A673 (cell line): ENCODE measurements at regions not wholly inside any gene's neighbourhood (a gene's known extent, or its start where the extent isn't known, plus 50 kb on each side); places are given as distances from the start of the nearest gene placed in this dataset.

Source experiments
- BruUV-seq: library from RNA; stranded (reverse); fragments of 400-500 nt; replicated peaks from 2 replicates; lab custom pipeline; 2021; lab: Mats Ljungman, UMichigan
- CTCF ChIA-PET: fragments of 300-600 bp; sonication (Branson Sonifier 250); formaldehyde crosslinking; loops from one replicate; lab custom pipeline; 2022; ENCODE audit warnings: antibody characterized with exemption; lab: Charles Lee
- POLR2A ChIA-PET: fragments of 300-600 bp; sonication (Branson Sonifier 250); formaldehyde crosslinking; loops from one replicate; lab custom pipeline; 2022; ENCODE audit warnings: antibody characterized with exemption; ENCODE audit not compliant: low non-redundant PET; lab: Charles Lee
- DNase-seq: peaks from one replicate; pipeline ENCODE4 v3.0.0-alpha.2; 2015; ENCODE audit warnings: low spot score
- H3K27ac ChIP-seq: fragments of 200-600 bp; sonication (generic); 2 replicates; pipeline ENCODE4 v1.5.1; 2016; ENCODE audit warnings: mixed run types, low read depth, mild to moderate bottlenecking, mixed read lengths, antibody characterized with exemption, low read length; ENCODE audit not compliant: poor library complexity, severe bottlenecking
- H3K27me3 ChIP-seq: fragments of 200-600 bp; sonication (generic); replicated peaks from 2 replicates; pipeline ENCODE4 v1.6.1; 2017; ENCODE audit warnings: mixed run types, low read depth, mild to moderate bottlenecking, mixed read lengths, antibody characterized with exemption, low read length; ENCODE audit not compliant: insufficient read depth, poor library complexity
- H3K36me3 ChIP-seq: fragments of 200-600 bp; sonication (generic); 2 replicates; pipeline ENCODE4 v1.6.1; 2016; ENCODE audit warnings: mixed run types, mild to moderate bottlenecking, mixed read lengths, antibody characterized with exemption, low read length; ENCODE audit not compliant: insufficient read depth, poor library complexity, severe bottlenecking
- H3K4me1 ChIP-seq: fragments of 200-600 bp; sonication (generic); 2 replicates; pipeline ENCODE4 v1.6.1; 2017; ENCODE audit warnings: mixed run types, mild to moderate bottlenecking, mixed read lengths, antibody characterized with exemption, low read length; ENCODE audit not compliant: insufficient read depth, poor library complexity, severe bottlenecking
- H3K4me3 ChIP-seq: fragments of 200-600 bp; sonication (generic); 2 replicates; pipeline ENCODE4 v1.5.1; 2016; ENCODE audit warnings: low read depth, mixed run types, mild to moderate bottlenecking, mixed read lengths, low read length; ENCODE audit not compliant: poor library complexity, severe bottlenecking
- H3K9me3 ChIP-seq: fragments of 200-600 bp; sonication (generic); 2 replicates; pipeline ENCODE4 v1.6.1; 2016; ENCODE audit warnings: mixed run types, low read depth, mild to moderate bottlenecking, mixed read lengths, antibody characterized with exemption, low read length; ENCODE audit not compliant: poor library complexity, severe bottlenecking
- CTCF ChIP-seq: fragments of 300-800, 200-600 bp; sonication (generic); conservative IDR thresholded peaks from 2 replicates; pipeline ENCODE4 v1.5.1; 2017; ENCODE audit warnings: low read depth, mild to moderate bottlenecking, antibody characterized with exemption, low read length, moderate library complexity, mixed read lengths
- EZH2 ChIP-seq: fragments of 200-600 bp; sonication (generic); IDR thresholded peaks from 2 replicates; pipeline ENCODE4 v1.6.1; 2017; ENCODE audit warnings: borderline replicate concordance, low read depth, mild to moderate bottlenecking, mixed read lengths, antibody characterized with exemption, low read length; ENCODE audit not compliant: poor library complexity, severe bottlenecking
- intact Hi-C: fragments of 100-400 bp; cut with micrococcal nuclease; formaldehyde crosslinking; loops from one replicate; pipeline ENCODE4 v1.10.0; 2022; ENCODE audit not compliant: unreplicated experiment

DNA sequence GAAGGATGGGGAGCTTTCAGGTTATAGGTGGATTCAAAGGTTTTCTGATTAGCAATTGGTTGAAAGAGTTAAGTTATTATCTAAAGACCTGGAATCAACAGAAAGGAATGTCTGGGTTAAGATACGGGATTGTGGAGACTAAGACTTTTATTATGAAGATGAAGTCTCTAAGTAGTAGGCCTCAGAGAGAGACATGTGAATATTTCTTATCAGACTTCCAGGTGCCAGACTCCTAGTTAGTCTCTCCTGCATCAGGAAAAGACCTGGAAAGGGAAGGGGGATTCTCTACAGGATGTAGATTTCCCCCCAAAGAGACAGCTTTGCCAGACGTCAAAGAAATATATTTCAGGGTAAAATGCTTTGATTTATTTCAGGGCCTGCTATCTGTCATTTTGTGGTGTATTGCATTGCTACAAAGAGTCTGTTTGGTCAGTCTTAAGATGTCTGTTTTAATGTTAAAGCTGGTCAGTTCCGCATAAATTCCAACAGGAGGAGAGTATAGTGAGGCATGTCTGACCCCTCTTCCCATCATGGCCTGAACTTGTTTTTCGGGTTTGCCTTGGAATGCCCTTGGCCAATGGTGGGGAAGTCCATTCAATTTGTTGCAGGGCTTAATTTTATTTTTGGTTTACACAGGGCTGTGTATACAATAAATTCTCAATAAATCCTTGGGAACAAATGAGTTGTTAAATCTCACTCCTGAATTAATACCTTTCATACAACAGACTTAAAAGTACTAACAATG lies 103.4 kb upstream of the RALGAPA2 start:
- no peaks in the 10 kb centered on the region for H3K27me3 ChIP-seq
- H3K27ac ChIP-seq: no peak overlapping the region
- ChIA-PET POLR2A (no interaction called here), CTCF (no interaction called here)
- H3K36me3 ChIP-seq: no peaks in the 10 kb centered on the region
- TF ChIP-seq CTCF: no peak
- no TSS peak for BruUV-seq
- peaks cover 24% of the 10 kb centered on the region for H3K4me1 ChIP-seq
- no peak overlapping the region for H3K4me3 ChIP-seq
- intact Hi-C loops: no loop called here
- H3K9me3 ChIP-seq: peaks cover 7% of the 10 kb centered on the region
- DNase-seq: no peak

DNA sequence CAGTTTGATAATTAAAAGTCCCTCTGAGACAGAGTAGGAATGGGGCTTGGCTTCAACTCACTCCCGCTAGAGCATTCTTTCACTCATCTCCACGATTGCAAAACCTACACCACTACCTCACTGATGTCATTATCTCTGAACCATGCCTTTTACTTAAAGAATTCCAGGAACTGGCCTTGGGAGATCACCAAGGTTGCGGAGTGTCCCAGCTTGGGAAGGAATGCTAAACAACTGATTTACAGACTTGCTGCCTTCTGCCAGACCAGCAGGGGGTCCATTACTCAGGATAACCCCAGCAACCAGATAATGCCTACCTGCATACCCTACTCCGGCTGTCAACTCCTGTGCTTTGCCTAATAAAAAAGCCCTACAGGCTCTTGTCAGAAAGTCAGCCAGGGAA lies 102.2 kb upstream of the RALGAPA2 start:
- H3K9me3 ChIP-seq: peaks cover 7% of the 10 kb centered on the region
- no peak for DNase-seq
- ChIA-PET POLR2A (no interaction called here), CTCF (no interaction called here)
- no TSS peak for BruUV-seq
- intact Hi-C loops: loop anchor here (5.0 kb wide), 1 partner anchor 72 kb away; no protein-coding TSS in a partner anchor
- no peak for TF ChIP-seq EZH2
- no peak for TF ChIP-seq CTCF
- H3K4me1 ChIP-seq: peaks cover 21% of the 10 kb centered on the region
- H3K27me3 ChIP-seq: no peaks in the 10 kb centered on the region
- H3K27ac ChIP-seq: no peak overlapping the region
- no peak overlapping the region for H3K4me3 ChIP-seq
- no peaks in the 10 kb centered on the region for H3K36me3 ChIP-seq

- Histone ChIP-seq H3K9me3 (peaks cover 7% of the 10 kb centered on the region), H3K4me3 (peak overlapping the region; percentile 7), H3K27ac (peak overlapping the region; percentile 83), H3K27me3 (no peaks in the 10 kb centered on the region), H3K36me3 (no peaks in the 10 kb centered on the region), H3K4me1 (peaks cover 16% of the 10 kb centered on the region)
- no TSS peak for BruUV-seq
- POLR2A ChIA-PET: no interaction called here
- TF ChIP-seq EZH2: no peak
- TF ChIP-seq CTCF: no peak
- peak; percentile 94 for DNase-seq
- intact Hi-C loops: loop anchor here (5.0 kb wide), 1 partner anchor 70 kb away; no protein-coding TSS in a partner anchor
- CTCF ChIA-PET: interaction anchor here (1.3 kb wide), 1 partner anchor 12 kb away, joined by 3 read pairs; no protein-coding TSS in a partner anchor
Observed at GRCh38 chr20:20812136-20812535, 99.7 kb upstream of the RALGAPA2 start.
